Spleen (tissue), 11 donors: ENCODE measurements at regions not wholly inside any gene's neighbourhood (a gene's known extent, or its start where the extent isn't known, plus 50 kb on each side); places are given as distances from the start of the nearest gene placed in this dataset.
"Not testable (repeated sequence)": the region's sequence is repeated elsewhere in the genome, so short reads cannot be mapped to it uniquely, and the experiment has no call there.

Source experiments
- DNase-seq: peaks from one replicate; pipeline ENCODE4 v3.0.0-alpha.2; 2020
- H3K27ac ChIP-seq, 8 donors: fragments of 200-600 bp; sonication (generic) in 7 of 8; 1 replicate in 4 of 8; 2 replicates in 4 of 8; pipeline versions ENCODE4 v1.5.0 to v1.8.0; 2016 to 2021; ENCODE audit warnings: inconsistent platforms in 4 of 8, mild to moderate bottlenecking in 4 of 8, moderate library complexity in 1 of 8
- H3K27me3 ChIP-seq, 7 donors: fragments of 200-600 bp; sonication (generic) in 6 of 7; replicated peaks in 1 of 7; 1 replicate in 4 of 7; 2 replicates in 3 of 7; pipeline versions ENCODE4 v1.5.0 to v1.8.0; 2016 to 2021; ENCODE audit warnings: inconsistent platforms in 3 of 7, mild to moderate bottlenecking in 1 of 7
- H3K36me3 ChIP-seq, 6 donors: fragments of 200-600 bp; sonication (generic) in 5 of 6; 1 replicate in 4 of 6; 2 replicates in 2 of 6; pipeline versions ENCODE4 v1.5.0 to v1.8.0; 2016 to 2021; ENCODE audit warnings: inconsistent platforms in 2 of 6
- H3K4me1 ChIP-seq, 6 donors: fragments of 200-600 bp; sonication (generic) in 5 of 6; 1 replicate in 3 of 6; 2 replicates in 3 of 6; pipeline versions ENCODE4 v1.5.0 to v1.8.0; 2016 to 2021; ENCODE audit warnings: inconsistent platforms in 3 of 6
- H3K4me3 ChIP-seq, 8 donors: fragments of 200-600 bp; sonication (generic) in 7 of 8; 1 replicate in 4 of 8; 2 replicates in 4 of 8; pipeline versions ENCODE4 v1.5.0 to v1.8.0; 2016 to 2021; ENCODE audit warnings: inconsistent platforms in 4 of 8, mild to moderate bottlenecking in 4 of 8, moderate library complexity in 2 of 8
- H3K9me3 ChIP-seq, 8 donors: fragments of 200-600 bp; sonication (generic) in 7 of 8; 1 replicate in 4 of 8; 2 replicates in 4 of 8; pipeline versions ENCODE4 v1.5.0 to v1.8.0; 2016 to 2021; ENCODE audit warnings: inconsistent platforms in 4 of 8
- POLR2A ChIP-seq, 3 donors: fragments of 450-650 bp; IDR thresholded peaks; one replicate each; pipeline ENCODE4 v1.5.1; 2017; ENCODE audit warnings: antibody characterized with exemption in 3 of 3, mild to moderate bottlenecking in 1 of 3
- POLR2AphosphoS5 ChIP-seq, 3 donors: sonication (generic); formaldehyde crosslinking; IDR thresholded peaks; one replicate each; pipeline ENCODE4 v1.5.1; 2017; ENCODE audit warnings: antibody characterized with exemption in 3 of 3
- WGBS, 5 donors: extraction: QIAGEN DNeasy Blood & Tissue Kit in 3 of 5; methylation state at CpG; one replicate each; pipeline versions ENCODE4 v1.1.5 to v1.1.7; 2013 to 2018; 5-methylcytosine and 5-hydroxymethylcytosine counted together
- intact Hi-C: fragments of 100-400 bp; cut with DNase I; formaldehyde crosslinking; loops from one replicate; pipeline ENCODE4 v1.15.0; 2023; ENCODE audit warnings: low total_unique reads
- TF ChIP-seq, protein P1 (sequence below), 11 experiments: fragments of 200-600 bp in 7 of 11; fragments of 450-650 bp in 4 of 11; sonication (generic) in 4 of 11; IDR thresholded peaks in 8 of 11; conservative IDR thresholded peaks in 3 of 11; 1 replicate in 7 of 11; 2 replicates in 4 of 11; pipeline versions ENCODE4 v1.4.0 to v1.8.0; 2016 to 2021; ENCODE audit warnings: antibody characterized with exemption in 11 of 11, inconsistent platforms in 4 of 11, mild to moderate bottlenecking in 1 of 11
- donor health status: healthy with polysubstance abuse.
- donor health status: DM: no; HTN: no; CAD: no; lungs with moderate emphysema.
- donor health status: DM: no; HTN: no; CAD: no.
- donor health status: Bipolar disorder and iron deficiency.
- donor health status: healthy.
- donor health status: DM: no; HTN: no; CAD: no.
- donor health status: DM: yes; HTN: yes; CAD: no.

DNA sequence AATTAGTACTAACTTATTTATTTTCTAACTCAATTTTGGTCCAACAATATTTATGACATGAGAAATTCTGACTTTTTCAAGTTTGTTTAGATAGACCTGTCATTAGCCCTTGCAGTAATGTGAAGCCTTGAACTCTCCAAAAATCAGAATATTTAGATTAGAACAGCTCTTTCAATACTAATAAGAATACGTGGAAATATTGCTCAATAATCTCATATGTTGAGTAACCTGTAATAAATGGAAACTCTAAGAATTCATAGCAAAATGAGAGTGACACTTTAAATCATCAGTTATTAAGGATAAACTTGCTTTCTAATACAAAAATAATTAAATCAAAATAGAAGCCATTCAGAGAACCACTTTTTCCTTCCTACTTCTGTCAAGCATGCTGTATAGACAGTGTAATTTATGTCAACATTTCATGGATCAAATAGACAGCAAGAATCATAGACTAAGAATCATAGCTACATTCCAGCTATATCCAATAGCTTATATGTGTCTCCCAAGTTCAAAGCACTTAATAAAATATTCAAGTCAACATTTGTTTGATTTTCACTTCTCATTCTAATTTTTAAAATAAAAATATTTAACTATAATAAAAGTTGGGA, 710.3 kb upstream of the SOX11 start:
- no peak for DNase-seq
- H3K27me3 ChIP-seq, result no peaks in the 10 kb centered on the region
- H3K4me1 ChIP-seq, result no peaks in the 10 kb centered on the region
- WGBS, 5 donors, result 52 to 87% (median 63%) methylated on average over 1 of the region's 1 CpG
- H3K36me3 ChIP-seq, result no peaks in the 10 kb centered on the region
- intact Hi-C loops, result no loop called here
- TF ChIP-seq, protein P1, sequence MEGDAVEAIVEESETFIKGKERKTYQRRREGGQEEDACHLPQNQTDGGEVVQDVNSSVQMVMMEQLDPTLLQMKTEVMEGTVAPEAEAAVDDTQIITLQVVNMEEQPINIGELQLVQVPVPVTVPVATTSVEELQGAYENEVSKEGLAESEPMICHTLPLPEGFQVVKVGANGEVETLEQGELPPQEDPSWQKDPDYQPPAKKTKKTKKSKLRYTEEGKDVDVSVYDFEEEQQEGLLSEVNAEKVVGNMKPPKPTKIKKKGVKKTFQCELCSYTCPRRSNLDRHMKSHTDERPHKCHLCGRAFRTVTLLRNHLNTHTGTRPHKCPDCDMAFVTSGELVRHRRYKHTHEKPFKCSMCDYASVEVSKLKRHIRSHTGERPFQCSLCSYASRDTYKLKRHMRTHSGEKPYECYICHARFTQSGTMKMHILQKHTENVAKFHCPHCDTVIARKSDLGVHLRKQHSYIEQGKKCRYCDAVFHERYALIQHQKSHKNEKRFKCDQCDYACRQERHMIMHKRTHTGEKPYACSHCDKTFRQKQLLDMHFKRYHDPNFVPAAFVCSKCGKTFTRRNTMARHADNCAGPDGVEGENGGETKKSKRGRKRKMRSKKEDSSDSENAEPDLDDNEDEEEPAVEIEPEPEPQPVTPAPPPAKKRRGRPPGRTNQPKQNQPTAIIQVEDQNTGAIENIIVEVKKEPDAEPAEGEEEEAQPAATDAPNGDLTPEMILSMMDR (IDR thresholded peaks at IDR 0.05 in 8 of 11, conservative IDR thresholded peaks at IDR 0.05 in 3 of 11), result no peak
- TF ChIP-seq POLR2A (IDR thresholded peaks at IDR 0.05) (no peak), POLR2AphosphoS5 (IDR thresholded peaks at IDR 0.05) (no peak)
- H3K4me3 ChIP-seq, result no peak overlapping the region
- no peak overlapping the region for H3K27ac ChIP-seq
- no peaks in the 10 kb centered on the region for H3K9me3 ChIP-seq

DNA sequence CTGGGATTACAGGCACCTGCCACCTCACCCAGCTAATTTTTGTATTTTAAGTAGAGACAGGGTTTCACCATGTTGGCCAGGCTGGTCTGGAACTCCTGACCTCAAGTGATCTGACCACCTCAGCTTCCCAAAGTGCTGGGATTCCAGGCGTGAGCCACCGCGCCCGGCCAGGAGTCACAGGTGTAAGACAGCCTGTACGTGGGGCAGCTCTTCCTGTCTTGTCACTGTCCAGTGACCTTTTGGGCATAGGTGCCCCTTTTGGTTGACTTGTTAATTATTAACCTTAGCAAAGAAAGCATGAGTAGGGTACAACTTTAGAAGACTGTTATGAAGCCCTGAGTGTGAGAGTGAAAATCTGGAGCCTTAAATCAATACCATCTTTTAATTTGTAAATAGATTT, 703.7 kb upstream of the SOX11 start:
- H3K4me3 ChIP-seq, H3K27me3 ChIP-seq, H3K36me3 ChIP-seq, H3K27ac ChIP-seq, DNase-seq, intact Hi-C loops, H3K9me3 ChIP-seq, H3K4me1 ChIP-seq: not testable (repeated sequence)
- 47 to 93% (median 81%) methylated on average over 5 of the region's 5 CpGs for WGBS, 5 donors

DNA sequence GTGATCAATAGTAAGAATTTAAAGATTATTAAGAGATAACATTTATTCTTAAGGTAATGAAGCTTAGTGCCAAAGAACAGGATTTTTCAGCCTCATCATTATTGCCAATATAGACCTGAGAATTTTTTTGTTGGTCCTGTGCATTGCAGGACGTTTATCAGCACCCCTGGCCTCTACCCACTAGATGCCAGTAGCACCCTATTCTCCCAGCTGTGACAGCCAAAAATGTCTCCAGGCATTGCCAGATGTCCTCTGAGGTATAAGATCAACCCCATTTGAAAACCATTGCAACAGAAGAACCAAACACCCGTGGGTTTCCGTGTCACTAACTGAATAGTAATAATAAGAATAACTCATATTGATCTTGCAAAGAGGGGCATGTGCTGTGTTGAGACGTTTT, 700.0 kb upstream of the SOX11 start:
- intact Hi-C loops, result no loop called here
- Histone ChIP-seq H3K9me3 (no peaks in the 10 kb centered on the region), H3K4me3 (no peak overlapping the region), H3K36me3 (no peaks in the 10 kb centered on the region), H3K27ac (no peak overlapping the region), H3K27me3 (no peaks in the 10 kb centered on the region), H3K4me1 (no peaks in the 10 kb centered on the region)
- WGBS, 5 donors, result 46 to 70% (median 59%) methylated on average over 4 of the region's 4 CpGs
- no peak for DNase-seq
- TF ChIP-seq, protein P1 (IDR thresholded peaks at IDR 0.05 in 8 of 11, conservative IDR thresholded peaks at IDR 0.05 in 3 of 11), result no peak

DNA sequence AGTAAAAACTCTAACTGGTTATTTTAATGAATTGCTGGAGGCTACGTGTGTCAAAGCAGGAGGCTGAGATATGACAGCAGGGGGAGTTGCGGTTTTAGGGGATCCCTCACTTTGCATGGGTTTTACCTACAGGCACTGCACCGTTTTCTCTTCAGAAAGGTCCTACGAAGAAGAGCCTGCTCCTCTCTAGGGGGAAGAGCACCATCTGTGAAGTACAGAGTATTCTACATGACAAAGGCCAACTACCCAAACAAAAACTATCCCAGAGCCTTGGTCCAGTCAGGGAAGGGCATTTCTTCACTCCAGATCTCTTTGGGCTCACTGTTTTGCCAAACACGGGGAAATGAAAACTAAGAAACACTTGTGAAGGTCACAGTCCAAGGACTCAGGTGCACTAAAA, 696.7 kb upstream of the SOX11 start:
- H3K4me3 ChIP-seq, result no peak overlapping the region
- no peaks in the 10 kb centered on the region for H3K4me1 ChIP-seq
- H3K27me3 ChIP-seq, result no peaks in the 10 kb centered on the region
- no peak for DNase-seq
- no peaks in the 10 kb centered on the region for H3K36me3 ChIP-seq
- no peak overlapping the region for H3K27ac ChIP-seq
- intact Hi-C loops, result no loop called here
- TF ChIP-seq, protein P1 (IDR thresholded peaks at IDR 0.05 in 8 of 11, conservative IDR thresholded peaks at IDR 0.05 in 3 of 11), result no peak
- TF ChIP-seq POLR2AphosphoS5 (IDR thresholded peaks at IDR 0.05) (no peak), POLR2A (IDR thresholded peaks at IDR 0.05) (no peak)
- no peaks in the 10 kb centered on the region for H3K9me3 ChIP-seq
- WGBS, 5 donors, result 63 to 69% (median 64%) methylated on average over 5 of the region's 5 CpGs

DNA sequence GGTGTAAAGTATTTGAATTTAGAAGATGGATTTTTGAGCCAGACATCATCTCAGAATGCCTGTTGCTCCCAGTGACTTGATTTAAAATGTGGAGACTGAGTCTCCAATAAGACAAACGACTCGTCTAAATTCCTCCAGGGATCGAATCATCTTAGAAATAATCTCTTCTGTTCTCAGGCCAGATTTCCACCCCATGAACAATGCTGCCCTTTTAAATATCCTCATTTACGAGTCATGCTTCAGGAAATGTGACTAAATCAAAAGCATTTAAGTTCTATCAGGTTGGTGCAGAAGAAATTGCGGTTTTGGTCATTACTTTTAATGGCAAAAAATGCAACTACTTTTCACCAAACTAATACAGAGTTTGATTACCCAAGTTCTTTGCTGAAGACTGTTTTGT, 684.6 kb upstream of the SOX11 start:
- 72 to 83% (median 77%) methylated on average over 5 of the region's 5 CpGs for WGBS, 5 donors
- H3K4me1 ChIP-seq, result no peaks in the 10 kb centered on the region
- no peak for DNase-seq
- no peak overlapping the region for H3K27ac ChIP-seq
- intact Hi-C loops, result no loop called here
- TF ChIP-seq POLR2AphosphoS5 (IDR thresholded peaks at IDR 0.05) (no peak), POLR2A (IDR thresholded peaks at IDR 0.05) (no peak)
- TF ChIP-seq, protein P1 (IDR thresholded peaks at IDR 0.05 in 8 of 11, conservative IDR thresholded peaks at IDR 0.05 in 3 of 11), result no peak
- H3K27me3 ChIP-seq, result no peaks in the 10 kb centered on the region
- peaks cover 0 to 7% (median 2%) of the 10 kb centered on the region in 8 donors for H3K9me3 ChIP-seq
- H3K4me3 ChIP-seq, result no peak overlapping the region
- no peaks in the 10 kb centered on the region for H3K36me3 ChIP-seq
